ENCODE measurements at regions not wholly inside any gene's neighbourhood (a gene's known extent, or its start where the extent isn't known, plus 50 kb on each side); places are given as distances from the start of the nearest gene placed in this dataset.

GRCh38 chr4:123466080-123466785, 69.6 kb downstream of the SPRY1 start:
- no peak for FAIRE-seq
- H3K9me3 ChIP-seq (ENCODE audit: control insufficient read depth, low read depth, low read length), result no peaks in the 10 kb centered on the region
- DNase-seq (ENCODE audit: low read depth, low spot score), result no peak

GRCh38 chr4:123468479-123469031, 72.0 kb downstream of the SPRY1 start:
- no peaks in the 10 kb centered on the region for H3K79me2 ChIP-seq (ENCODE audit: control insufficient read depth, insufficient read depth, low read length)
- DNase-seq (ENCODE audit: low read depth, low spot score), result no peak

More at GRCh38 chr4:123466080-123466785, 69.6 kb downstream of the SPRY1 start:
- dilution Hi-C loops (cut with MboI; ENCODE audit: extremely low pct_ligation_motif_present, low sequenced_read_pairs), result no loop called here
- Histone ChIP-seq H3K27me3 (ENCODE audit: control insufficient read depth, extremely low read depth, insufficient read depth, low read length) (no peaks in the 10 kb centered on the region), H3K79me2 (ENCODE audit: control insufficient read depth, insufficient read depth, low read length) (no peaks in the 10 kb centered on the region), H3K9ac (ENCODE audit: control insufficient read depth, extremely low read depth, insufficient read depth, low read length) (no peak overlapping the region), H3K4me2 (ENCODE audit: control insufficient read depth, extremely low read depth, insufficient read depth, low read depth, low read length) (no peak overlapping the region), H3K9me1 (ENCODE audit: control insufficient read depth, extremely low read depth, insufficient read depth, low read length) (no peaks in the 10 kb centered on the region), H3K4me3 (ENCODE audit: control insufficient read depth in 2 of 3, extremely low read depth in 1 of 3, insufficient read depth in 2 of 3, low read depth in 1 of 3, low read length in 3 of 3) (no peak overlapping the region), H3K36me3 (ENCODE audit: control insufficient read depth in 2 of 2, extremely low read depth in 1 of 2, insufficient read depth in 2 of 2, low read length in 2 of 2) (no peaks in the 10 kb centered on the region), H3K27ac (ENCODE audit: control insufficient read depth, insufficient read depth, low read length) (no peak overlapping the region), H2AFZ (ENCODE audit: control insufficient read depth, low read length) (no peak overlapping the region), H3K4me1 (ENCODE audit: control insufficient read depth, extremely low read depth, insufficient read depth, low read length) (no peaks in the 10 kb centered on the region), H4K20me1 (ENCODE audit: control insufficient read depth, extremely low read depth, insufficient read depth, low read length) (no peaks in the 10 kb centered on the region)
- TF ChIP-seq CTCF (optimal IDR thresholded peaks at IDR 0.05 in 1 of 3, IDR thresholded peaks at IDR 0.05 in 1 of 3, conservative IDR thresholded peaks at IDR 0.05 in 1 of 3; ENCODE audit: extremely low read depth in 1 of 3, insufficient read depth in 2 of 3, low read length in 3 of 3), result no peak
- TF ChIP-seq EZH2 (IDR thresholded peaks at IDR 0.05; ENCODE audit: low read length), result no peak

More at GRCh38 chr4:123468479-123469031, 72.0 kb downstream of the SPRY1 start:
- H3K27me3 ChIP-seq (ENCODE audit: control insufficient read depth, extremely low read depth, insufficient read depth, low read length), result no peaks in the 10 kb centered on the region
- TF ChIP-seq EZH2 (IDR thresholded peaks at IDR 0.05; ENCODE audit: low read length) (no peak), CTCF (optimal IDR thresholded peaks at IDR 0.05 in 1 of 3, IDR thresholded peaks at IDR 0.05 in 1 of 3, conservative IDR thresholded peaks at IDR 0.05 in 1 of 3; ENCODE audit: extremely low read depth in 1 of 3, insufficient read depth in 2 of 3, low read length in 3 of 3) (no peak)
- H3K36me3 ChIP-seq (ENCODE audit: control insufficient read depth in 2 of 2, extremely low read depth in 1 of 2, insufficient read depth in 2 of 2, low read length in 2 of 2), result no peaks in the 10 kb centered on the region
- H3K4me3 ChIP-seq (ENCODE audit: control insufficient read depth in 2 of 3, extremely low read depth in 1 of 3, insufficient read depth in 2 of 3, low read depth in 1 of 3, low read length in 3 of 3), result no peak overlapping the region
- no peak overlapping the region for H2AFZ ChIP-seq (ENCODE audit: control insufficient read depth, low read length)
- H4K20me1 ChIP-seq (ENCODE audit: control insufficient read depth, extremely low read depth, insufficient read depth, low read length), result no peaks in the 10 kb centered on the region
- no peak overlapping the region for H3K4me2 ChIP-seq (ENCODE audit: control insufficient read depth, extremely low read depth, insufficient read depth, low read depth, low read length)
- H3K9me1 ChIP-seq (ENCODE audit: control insufficient read depth, extremely low read depth, insufficient read depth, low read length), result no peaks in the 10 kb centered on the region
- H3K9me3 ChIP-seq (ENCODE audit: control insufficient read depth, low read depth, low read length), result no peaks in the 10 kb centered on the region
- dilution Hi-C loops (cut with MboI; ENCODE audit: extremely low pct_ligation_motif_present, low sequenced_read_pairs), result no loop called here
- H3K9ac ChIP-seq (ENCODE audit: control insufficient read depth, extremely low read depth, insufficient read depth, low read length), result no peak overlapping the region
- FAIRE-seq, result no peak
- H3K4me1 ChIP-seq (ENCODE audit: control insufficient read depth, extremely low read depth, insufficient read depth, low read length), result no peaks in the 10 kb centered on the region
- H3K27ac ChIP-seq (ENCODE audit: control insufficient read depth, insufficient read depth, low read length), result no peak overlapping the region
